Keratinocyte (primary cell): ENCODE measurements at regions not wholly inside any gene's neighbourhood (a gene's known extent, or its start where the extent isn't known, plus 50 kb on each side); places are given as distances from the start of the nearest gene placed in this dataset.

Source experiments
- CTCF ChIP-seq, 3 experiments: IDR thresholded peaks in 1 of 3; conservative IDR thresholded peaks in 1 of 3; optimal IDR thresholded peaks in 1 of 3; 2 replicates in 2 of 3; 3 replicates in 1 of 3; pipeline versions ENCODE3 to v1.5.1; 2011; ENCODE audit warnings: low read length in 3 of 3, mild to moderate bottlenecking in 3 of 3, moderate library complexity in 2 of 3, control low read depth in 1 of 3, inconsistent platforms in 1 of 3; ENCODE audit not compliant: insufficient read depth in 2 of 3; ENCODE audit errors: extremely low read depth in 1 of 3
- EZH2 ChIP-seq: IDR thresholded peaks from one replicate; pipeline ENCODE4 v1.6.1; 2012; ENCODE audit warnings: inconsistent platforms, mild to moderate bottlenecking, low read length, moderate library complexity

- TF ChIP-seq CTCF (optimal IDR thresholded peaks at IDR 0.05 in 1 of 3, IDR thresholded peaks at IDR 0.05 in 1 of 3, conservative IDR thresholded peaks at IDR 0.05 in 1 of 3; ENCODE audit: extremely low read depth in 1 of 3, insufficient read depth in 2 of 3, low read length in 3 of 3) (no peak), EZH2 (no peak)
These were observed 229.1 kb upstream of the ZP4 start for GRCh38 chr1:238119861-238120260.
